Epithelial cell of esophagus (primary cell): ENCODE measurements at regions not wholly inside any gene's neighbourhood (a gene's known extent, or its start where the extent isn't known, plus 50 kb on each side); places are given as distances from the start of the nearest gene placed in this dataset.
"Not testable (repeated sequence)": the region's sequence is repeated elsewhere in the genome, so short reads cannot be mapped to it uniquely, and the experiment has no call there.

Experiments used
- DNase-seq: peaks from one replicate; pipeline ENCODE4 v3.0.0; 2010; ENCODE audit warnings: low read depth
- H3K4me3 ChIP-seq: 2 replicates; pipeline ENCODE4 v1.5.1; 2011; ENCODE audit warnings: mild to moderate bottlenecking, low read length, control low read depth
- CTCF ChIP-seq: IDR thresholded peaks from 2 replicates; pipeline ENCODE4 v1.5.1; 2011; ENCODE audit warnings: low read depth, mild to moderate bottlenecking, low read length, control low read depth, inconsistent platforms; ENCODE audit not compliant: insufficient read depth; ENCODE audit errors: missing control alignments

GRCh38 chr6:26836657-26837056, 177.1 kb upstream of the ZNF322 start:
- not testable (repeated sequence) for H3K4me3 ChIP-seq, DNase-seq

- not testable (repeated sequence) for H3K4me3 ChIP-seq, DNase-seq
Observed at GRCh38 chr6:26844823-26845222, 185.3 kb upstream of the ZNF322 start.

GRCh38 chr6:26857289-26857688, 197.7 kb upstream of the ZNF322 start:
- H3K4me3 ChIP-seq, DNase-seq: not testable (repeated sequence)

GRCh38 chr6:26859067-26859770, 199.7 kb upstream of the ZNF322 start:
- DNase-seq, H3K4me3 ChIP-seq: not testable (repeated sequence)

GRCh38 chr6:26859771-26860163, 200.2 kb upstream of the ZNF322 start:
- not testable (repeated sequence) for H3K4me3 ChIP-seq, DNase-seq

GRCh38 chr6:26861913-26862312, 202.4 kb upstream of the ZNF322 start:
- not testable (repeated sequence) for H3K4me3 ChIP-seq, DNase-seq

GRCh38 chr6:26863641-26864040, 204.1 kb upstream of the ZNF322 start:
- DNase-seq, H3K4me3 ChIP-seq: not testable (repeated sequence)

- not testable (repeated sequence) for DNase-seq, H3K4me3 ChIP-seq
Observed at GRCh38 chr6:26898785-26899184, 239.2 kb upstream of the ZNF322 start.

- DNase-seq, result peak; percentile 10
- not testable (repeated sequence) for H3K4me3 ChIP-seq
Observed at GRCh38 chr6:26924206-26924605, 264.7 kb upstream of the ZNF322 start.

- not testable (repeated sequence) for H3K4me3 ChIP-seq, DNase-seq
Observed at GRCh38 chr6:26928190-26928589, 268.6 kb upstream of the ZNF322 start.

- not testable (repeated sequence) for DNase-seq, H3K4me3 ChIP-seq
Observed at GRCh38 chr6:26937258-26937657, 277.7 kb upstream of the ZNF322 start.

- H3K4me3 ChIP-seq, DNase-seq: not testable (repeated sequence)
Observed at GRCh38 chr6:26951211-26951610, 291.7 kb upstream of the ZNF322 start.

- peak overlapping the region; percentile 47 for H3K4me3 ChIP-seq
- peak; percentile 63 for DNase-seq
Observed at GRCh38 chr6:26956078-26956600, 291.4 kb upstream of the PRSS16 start.

GRCh38 chr6:26956601-26957184, 290.8 kb upstream of the PRSS16 start:
- peak; percentile 72 for DNase-seq
- TF ChIP-seq CTCF, result peak; percentile 39
- peak overlapping the region; percentile 49 for H3K4me3 ChIP-seq

- H3K4me3 ChIP-seq, result peak overlapping the region; percentile 49
- peak; percentile 8 for DNase-seq
Observed at GRCh38 chr6:26957399-26958127, 289.9 kb upstream of the PRSS16 start.

GRCh38 chr6:26961236-26961635, 286.3 kb upstream of the PRSS16 start:
- not testable (repeated sequence) for H3K4me3 ChIP-seq
- peak; percentile 20 for DNase-seq
